HepG2 (cell line): ENCODE measurements at regions not wholly inside any gene's neighbourhood (a gene's known extent, or its start where the extent isn't known, plus 50 kb on each side); places are given as distances from the start of the nearest gene placed in this dataset.

Experiments
- ATAC-seq: fragments of 200-7000 bp; cut with Tn5 transposase; 3 replicates; pipeline ENCODE4 v1.9.1; 2020; ENCODE audit warnings: mild to moderate bottlenecking, moderate library complexity
- BruUV-seq: library from RNA; stranded (reverse); fragments of 400-500 nt; replicated peaks from 2 replicates; lab custom pipeline; 2021; lab: Mats Ljungman, UMichigan
- CTCF ChIA-PET: fragments of 300-600 bp; formaldehyde crosslinking; extraction: SDS; loops from one replicate; lab custom pipeline; 2021; ENCODE audit warnings: low total read pairs, inconsistent platforms, low intra/inter-chr PET ratio; lab: Yijun Ruan, JAX
- POLR2A ChIA-PET: fragments of 350-600 bp; sonication (Branson Sonifier 250); formaldehyde crosslinking; loops from one replicate; lab custom pipeline; 2020; ENCODE audit warnings: antibody characterized with exemption, inconsistent platforms; lab: Yijun Ruan, JAX
- DNase-seq: peaks from one replicate; pipeline ENCODE4 v3.0.0-alpha.2; 2015; ENCODE audit warnings: low spot score
- FAIRE-seq: peaks from 3 replicates; lab custom pipeline; 2011; peaks lifted over from hg19 to GRCh38; lab: Jason Lieb, UNC
- H2AFZ ChIP-seq: one replicate; pipeline ENCODE4 v1.6.1; 2011; ENCODE audit warnings: low read length, inconsistent platforms
- H3K27ac ChIP-seq: fragments of 300-600 bp; 3 replicates; pipeline ENCODE4 v1.8.0; 2011; ENCODE audit warnings: mixed run types, mild to moderate bottlenecking, mixed read lengths, low read length, inconsistent platforms; ENCODE audit not compliant: insufficient read depth; ENCODE audit errors: extremely low read length
- H3K27me3 ChIP-seq, 2 experiments: fragments of 200-600 bp in 1 of 2; 2 replicates in 1 of 2; 3 replicates in 1 of 2; pipeline versions ENCODE4 v1.6.0 to v1.8.0; 2011; ENCODE audit warnings: low read length in 2 of 2, mild to moderate bottlenecking in 2 of 2, moderate library complexity in 2 of 2, inconsistent platforms in 1 of 2; ENCODE audit not compliant: insufficient read depth in 2 of 2, control insufficient read depth in 1 of 2
- H3K36me3 ChIP-seq, 2 experiments: fragments of 200-600 bp in 1 of 2; replicated peaks in 1 of 2; 2 replicates in 1 of 2; 3 replicates in 1 of 2; pipeline versions ENCODE4 v1.5.1 to v1.8.0; 2011; ENCODE audit warnings: low read length in 2 of 2, inconsistent platforms in 1 of 2; ENCODE audit not compliant: insufficient read depth in 2 of 2, control insufficient read depth in 1 of 2
- H3K4me1 ChIP-seq: 2 replicates; pipeline ENCODE4 v1.5.1; 2012; ENCODE audit warnings: low read length, inconsistent platforms; ENCODE audit not compliant: insufficient read depth
- H3K4me2 ChIP-seq: 2 replicates; pipeline ENCODE4 v1.6.0; 2011; ENCODE audit warnings: low read depth, low read length, inconsistent platforms
- H3K4me3 ChIP-seq, 3 experiments: fragments of 200-600 bp in 1 of 3; sonication (generic), shearing (Covaris generic) in 1 of 3; replicated peaks in 1 of 3; 2 replicates each; pipeline ENCODE4 v1.5.1; 2011 to 2016; ENCODE audit warnings: low read length in 3 of 3, inconsistent platforms in 2 of 3, low read depth in 2 of 3, mild to moderate bottlenecking in 2 of 3, control low read depth in 1 of 3, mixed read lengths in 1 of 3; ENCODE audit not compliant: insufficient read depth in 1 of 3
- H3K79me2 ChIP-seq: one replicate; pipeline ENCODE4 v1.6.1; 2011; ENCODE audit warnings: low read length, inconsistent platforms; ENCODE audit not compliant: insufficient read depth
- H3K9ac ChIP-seq: 2 replicates; pipeline ENCODE4 v1.6.0; 2011; ENCODE audit warnings: mild to moderate bottlenecking, low read depth, low read length, inconsistent platforms; ENCODE audit not compliant: insufficient read depth
- H3K9me3 ChIP-seq: 2 replicates; pipeline ENCODE4 v1.5.1; 2012; ENCODE audit warnings: mild to moderate bottlenecking, low read length
- H4K20me1 ChIP-seq: 2 replicates; pipeline ENCODE4 v1.6.0; 2011; ENCODE audit warnings: inconsistent platforms, mild to moderate bottlenecking, low read length, moderate library complexity; ENCODE audit not compliant: insufficient read depth
- ARNTL ChIP-seq: sonication (generic); formaldehyde crosslinking; IDR thresholded peaks from 2 replicates; pipeline ENCODE4 v1.4.0; 2020; ENCODE audit warnings: mild to moderate bottlenecking, missing genetic modification reagents
- EZH2 ChIP-seq: conservative IDR thresholded peaks from 2 replicates; pipeline ENCODE4 v1.6.1; 2012; ENCODE audit warnings: mild to moderate bottlenecking, low read depth, low read length, moderate library complexity
- FIP1L1 ChIP-seq: fragments of 200-400 bp; formaldehyde crosslinking; IDR thresholded peaks from 2 replicates; pipeline ENCODE4 v1.6.1; 2018; ENCODE audit warnings: low read depth, mild to moderate bottlenecking, low read length, moderate library complexity, borderline replicate concordance; ENCODE audit not compliant: insufficient read depth
- KAT8 ChIP-seq: IDR thresholded peaks from 2 replicates; pipeline ENCODE4 v1.6.1; 2016; ENCODE audit warnings: missing genetic modification reagents, missing compliant biosample characterization
- TCF7 ChIP-seq: sonication (generic); IDR thresholded peaks from 2 replicates; pipeline ENCODE4 v1.6.1; 2016; ENCODE audit warnings: antibody characterized with exemption, low read depth
- ZBTB7A ChIP-seq: sonication (generic); formaldehyde crosslinking; IDR thresholded peaks from 2 replicates; pipeline ENCODE4 v1.8.0; 2022; ENCODE audit warnings: mild to moderate bottlenecking, missing genetic modification reagents
- ZFP82 ChIP-seq: sonication (generic); formaldehyde crosslinking; IDR thresholded peaks from 2 replicates; pipeline ENCODE4 v1.5.1; 2020; ENCODE audit warnings: mild to moderate bottlenecking, missing genetic modification reagents, borderline replicate concordance
- ZKSCAN8 ChIP-seq: IDR thresholded peaks from 2 replicates; pipeline ENCODE4 v1.6.1; 2016; ENCODE audit warnings: borderline replicate concordance, missing genetic modification reagents, missing compliant biosample characterization
- ZNF263 ChIP-seq: sonication (generic); formaldehyde crosslinking; IDR thresholded peaks from 2 replicates; pipeline ENCODE4 v1.4.0; 2020; ENCODE audit warnings: missing genetic modification reagents
- ZNF670 ChIP-seq: sonication (generic); formaldehyde crosslinking; IDR thresholded peaks from 2 replicates; pipeline ENCODE4 v1.8.0; 2022; ENCODE audit warnings: mild to moderate bottlenecking, missing genetic modification reagents, borderline replicate concordance
- ZNF720 ChIP-seq: sonication (generic); formaldehyde crosslinking; IDR thresholded peaks from 2 replicates; pipeline ENCODE4 v1.4.0; 2020; ENCODE audit warnings: missing genetic modification reagents
- WGBS: methylation state at CpG from one replicate; pipeline ENCODE4 v1.1.6; 2017; ENCODE audit warnings: low lambda C conversion rate; 5-methylcytosine and 5-hydroxymethylcytosine counted together
- in situ Hi-C: cut with HindIII; loops from 2 replicates; pipeline ENCODE4 v1.10.0; 2017; ENCODE audit warnings: low pct_unique_long_range_greater_than_20kb; ENCODE audit not compliant: extremely low pct_ligation_motif_present
- intact Hi-C: fragments of 100-400 bp; cut with micrococcal nuclease; formaldehyde crosslinking; loops from one replicate; pipeline ENCODE4 v1.10.0; 2022; ENCODE audit not compliant: unreplicated experiment
- TF ChIP-seq, protein P1 (sequence below): sonication (generic); formaldehyde crosslinking; IDR thresholded peaks from 2 replicates; pipeline ENCODE4 v1.4.0; 2020; ENCODE audit warnings: mild to moderate bottlenecking, missing genetic modification reagents

DNA sequence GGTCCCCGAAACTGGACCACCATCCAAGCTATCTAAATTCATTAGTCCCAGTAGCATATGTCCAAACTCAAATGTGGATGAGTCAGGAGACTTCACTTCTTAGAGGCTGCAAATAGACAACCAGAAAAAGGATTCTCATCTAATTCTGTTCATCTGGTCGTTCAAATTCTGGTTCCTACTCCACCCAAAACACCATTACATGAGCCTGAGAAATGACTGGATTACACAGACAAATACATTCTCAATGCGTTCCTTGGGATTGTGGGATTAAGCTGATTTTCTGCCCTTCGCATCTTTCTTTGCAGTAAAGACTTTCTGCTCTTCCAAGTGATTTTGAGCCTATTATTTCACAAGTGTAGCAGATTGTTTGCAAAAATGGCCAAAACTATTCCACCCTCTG, 472.3 kb upstream of the PROK2 start:
- ATAC-seq: no peak
- Histone ChIP-seq H3K27ac (no peak overlapping the region), H3K4me1 (no peaks in the 10 kb centered on the region), H3K9ac (no peak overlapping the region), H3K36me3 (no peaks in the 10 kb centered on the region), H3K9me3 (no peaks in the 10 kb centered on the region), H3K4me3 (no peak overlapping the region)
- CTCF ChIA-PET: no interaction called here
- TF ChIP-seq EZH2 (no peak), ARNTL (CRISPR knock-in tag) (no peak), KAT8 (CRISPR knock-in tag) (no peak), ZKSCAN8 (CRISPR knock-in tag) (no peak), TCF7 (no peak), ZBTB7A (no peak), ZNF263 (no peak), ZFP82 (CRISPR knock-in tag) (no peak), ZNF720 (CRISPR knock-in tag) (no peak), FIP1L1 (no peak), ZNF670 (no peak)
- TF ChIP-seq, protein P1, sequence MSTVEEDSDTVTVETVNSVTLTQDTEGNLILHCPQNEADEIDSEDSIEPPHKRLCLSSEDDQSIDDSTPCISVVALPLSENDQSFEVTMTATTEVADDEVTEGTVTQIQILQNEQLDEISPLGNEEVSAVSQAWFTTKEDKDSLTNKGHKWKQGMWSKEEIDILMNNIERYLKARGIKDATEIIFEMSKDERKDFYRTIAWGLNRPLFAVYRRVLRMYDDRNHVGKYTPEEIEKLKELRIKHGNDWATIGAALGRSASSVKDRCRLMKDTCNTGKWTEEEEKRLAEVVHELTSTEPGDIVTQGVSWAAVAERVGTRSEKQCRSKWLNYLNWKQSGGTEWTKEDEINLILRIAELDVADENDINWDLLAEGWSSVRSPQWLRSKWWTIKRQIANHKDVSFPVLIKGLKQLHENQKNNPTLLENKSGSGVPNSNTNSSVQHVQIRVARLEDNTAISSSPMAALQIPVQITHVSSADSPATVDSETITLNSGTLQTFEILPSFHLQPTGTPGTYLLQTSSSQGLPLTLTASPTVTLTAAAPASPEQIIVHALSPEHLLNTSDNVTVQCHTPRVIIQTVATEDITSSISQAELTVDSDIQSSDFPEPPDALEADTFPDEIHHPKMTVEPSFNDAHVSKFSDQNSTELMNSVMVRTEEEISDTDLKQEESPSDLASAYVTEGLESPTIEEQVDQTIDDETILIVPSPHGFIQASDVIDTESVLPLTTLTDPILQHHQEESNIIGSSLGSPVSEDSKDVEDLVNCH (CRISPR knock-in tag): no peak
- TF ChIP-seq, all 625 proteins: peak for 0
- no TSS peak for BruUV-seq
- POLR2A ChIA-PET: no interaction called here
- Histone ChIP-seq H3K79me2 (no peaks in the 10 kb centered on the region), H3K4me2 (no peak overlapping the region), H3K27me3 (peaks cover 0 to 1% of the 10 kb centered on the region in 2 experiments; a peak in 1 of 5 replicates), H4K20me1 (no peaks in the 10 kb centered on the region), H2AFZ (no peak overlapping the region)
- 44% methylated on average over 4 of the region's 4 CpGs for WGBS
- no peak for FAIRE-seq
- intact Hi-C loops (no loop called here), in situ Hi-C loops (no loop called here)
- no peak for DNase-seq
